HG03025 (cell line): ENCODE measurements at regions not wholly inside any gene's neighbourhood (a gene's known extent, or its start where the extent isn't known, plus 50 kb on each side); places are given as distances from the start of the nearest gene placed in this dataset.

Experiments used
- ATAC-seq: cut with Tn5 transposase; IDR thresholded peaks from one replicate; pipeline ENCODE4 v1.9.1; 2021; ENCODE audit warnings: mild to moderate bottlenecking, moderate library complexity; ENCODE audit not compliant: unreplicated experiment, low FRiP score

DNA sequence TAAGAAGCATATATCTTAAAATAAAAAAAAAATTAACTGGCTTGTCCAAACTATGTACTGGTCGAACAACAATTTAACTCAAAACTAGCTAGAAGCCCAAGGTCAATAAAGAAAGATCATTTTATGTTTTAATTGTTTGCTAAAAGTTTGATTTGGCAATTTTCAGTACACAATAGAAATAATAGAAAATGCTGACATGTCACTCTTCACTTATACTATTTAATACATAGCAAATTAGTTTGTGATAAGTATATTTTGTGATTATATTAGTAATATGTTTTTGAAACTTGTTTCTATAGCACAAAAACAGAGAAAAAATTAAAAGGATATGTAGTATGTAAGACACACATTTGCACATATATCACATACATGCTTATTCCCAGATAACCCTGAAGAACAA, 1938.6 kb upstream of the PIK3C3 start:
- ATAC-seq, result no peak

DNA sequence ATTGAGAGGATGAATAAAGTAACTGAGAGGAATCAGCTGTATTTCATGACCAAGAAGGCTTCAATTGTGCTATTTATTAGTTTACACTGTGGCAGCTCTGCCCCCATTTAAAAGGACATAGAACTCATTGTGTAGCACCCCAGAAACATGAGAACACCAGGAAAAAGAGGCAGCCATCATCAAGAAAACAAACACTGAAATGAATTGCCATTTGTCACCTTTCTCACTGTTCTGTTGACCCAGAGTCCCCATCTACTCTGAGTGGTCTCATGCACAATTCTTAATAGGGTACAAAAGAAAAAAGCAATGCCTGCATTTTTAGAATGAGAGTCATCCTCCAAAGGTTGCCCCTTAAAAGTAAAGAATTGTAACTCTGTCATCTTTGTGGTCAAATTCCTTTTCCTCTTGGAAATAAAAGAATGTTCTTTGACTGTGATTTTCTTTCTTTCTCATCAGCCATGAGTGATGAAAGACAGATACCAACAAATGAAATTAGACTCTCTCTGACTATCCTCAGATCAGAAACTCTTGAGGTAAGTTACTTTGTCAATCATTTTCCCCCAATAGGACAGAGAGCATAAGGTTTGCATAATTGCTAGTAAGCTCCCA, 1941.9 kb upstream of the PIK3C3 start:
- no peak for ATAC-seq

DNA sequence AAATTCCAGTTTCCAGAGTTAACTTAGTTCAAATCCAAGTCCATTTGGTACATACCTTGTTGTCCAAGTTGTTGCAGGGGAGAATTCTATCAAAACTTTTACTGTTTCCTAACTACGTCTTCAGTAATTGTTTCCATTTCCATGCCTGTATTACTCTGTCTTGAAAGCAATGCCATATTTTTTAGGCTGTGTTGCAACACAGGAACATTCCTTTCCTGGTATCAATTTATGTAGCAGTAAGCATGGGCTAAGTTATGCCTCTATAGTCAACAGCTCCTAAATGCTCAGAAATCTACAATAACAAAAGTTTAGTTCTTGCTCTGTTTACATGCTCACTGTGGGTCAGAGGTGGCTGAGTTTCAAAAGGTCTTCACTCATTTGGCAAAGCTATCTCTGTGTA, 1943.8 kb upstream of the PIK3C3 start:
- no peak for ATAC-seq

DNA sequence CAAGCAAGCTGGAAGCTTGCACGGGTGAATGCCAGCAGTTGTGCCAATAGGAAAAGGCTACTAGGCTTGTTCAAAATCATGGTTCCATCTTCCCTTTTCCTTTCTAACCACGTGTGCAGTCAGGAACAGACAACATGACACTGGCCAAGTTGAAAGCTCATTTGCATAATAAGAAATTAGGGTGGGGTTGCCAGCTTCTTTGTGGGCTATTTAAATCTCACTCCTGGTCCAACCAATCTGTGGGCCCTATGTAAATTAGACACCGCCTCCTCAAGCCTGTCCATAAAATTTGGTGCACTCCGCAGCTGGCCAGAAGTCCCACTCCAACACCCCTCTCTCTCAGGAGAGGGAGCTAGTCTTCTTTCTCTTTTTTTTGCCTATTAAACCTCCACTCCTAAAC, 1948.4 kb upstream of the PIK3C3 start:
- ATAC-seq, result no peak

DNA sequence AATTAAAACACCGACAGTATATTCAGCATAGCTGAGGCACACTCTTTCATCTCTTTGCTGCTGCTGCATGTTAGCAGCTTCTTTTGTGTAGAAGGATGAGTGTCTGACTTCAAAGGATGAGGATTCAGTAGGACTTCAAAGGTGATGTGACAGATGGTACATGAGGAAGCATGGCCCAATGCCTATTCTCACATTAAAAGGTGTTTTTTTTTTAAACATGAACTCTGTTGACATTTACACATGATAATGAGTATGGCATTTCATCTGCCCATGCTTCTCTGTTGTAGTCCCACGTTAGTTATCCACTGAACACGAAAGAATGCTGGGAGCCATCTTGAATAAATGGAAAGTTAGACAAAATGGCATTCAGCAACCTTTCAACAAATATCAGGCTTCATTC, 1950.8 kb upstream of the PIK3C3 start:
- no peak for ATAC-seq

DNA sequence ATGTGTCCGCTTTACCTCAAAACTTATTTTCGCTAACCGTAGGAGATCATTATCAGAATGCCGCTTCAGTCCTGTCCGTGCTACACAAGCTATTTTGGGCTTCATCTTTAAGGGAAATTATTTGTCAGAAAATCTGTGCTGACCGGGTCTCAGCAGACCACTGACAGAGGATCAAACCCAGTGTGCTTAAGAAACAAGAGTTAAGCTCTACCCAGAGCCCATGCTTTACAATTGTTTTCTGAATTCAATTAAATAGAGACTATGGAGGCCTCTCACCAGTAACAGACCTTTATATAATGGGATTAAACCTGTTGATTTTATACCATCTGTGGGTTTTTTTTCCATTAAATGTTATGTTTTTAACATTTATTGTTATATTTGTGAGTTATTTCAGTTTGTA, 1956.7 kb upstream of the PIK3C3 start:
- ATAC-seq, result no peak

DNA sequence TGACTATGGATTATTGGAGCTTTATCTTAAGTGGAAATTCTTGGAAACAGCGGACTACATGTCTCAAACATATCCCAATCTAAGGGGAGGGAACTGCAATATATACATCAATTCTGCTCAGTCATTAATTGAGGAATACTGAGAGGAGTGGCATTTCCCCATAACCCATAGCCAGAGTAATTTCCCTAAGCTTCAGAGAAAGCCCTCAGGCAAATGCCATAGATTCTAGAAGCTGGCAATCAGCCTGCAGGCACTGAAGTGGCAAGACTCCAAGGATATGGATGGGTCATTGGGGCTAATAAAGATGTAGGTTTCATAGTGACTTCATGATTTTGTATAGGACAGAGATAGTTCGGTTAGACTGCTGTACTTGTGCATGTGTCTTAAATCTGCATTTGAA, 1960.5 kb upstream of the PIK3C3 start:
- no peak for ATAC-seq

DNA sequence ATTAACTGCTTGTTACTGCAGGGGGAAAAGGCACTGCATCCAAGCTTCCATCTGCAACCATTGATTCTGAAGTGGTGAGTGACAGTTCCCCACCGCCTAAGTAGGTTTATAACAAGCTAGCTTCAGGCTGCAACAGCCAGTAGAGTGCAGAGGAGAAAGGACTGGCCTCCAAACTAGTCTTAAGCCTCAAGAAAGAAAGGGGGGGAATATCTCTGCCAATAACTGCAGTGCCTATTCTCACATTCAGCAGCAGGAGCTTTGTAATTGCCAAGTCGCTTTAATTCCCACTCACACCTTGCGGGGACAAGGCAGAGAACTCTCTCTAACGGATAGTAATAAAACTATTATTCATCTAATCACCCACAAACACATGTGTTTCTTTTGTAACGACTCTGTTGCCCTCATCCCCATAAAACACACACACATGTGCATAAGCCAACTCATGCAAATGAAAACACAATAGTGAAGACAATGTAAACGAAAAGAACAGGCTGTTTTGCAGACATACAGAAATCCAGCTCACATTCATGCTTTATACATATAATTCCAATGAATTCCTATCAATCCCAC, 1963.3 kb upstream of the PIK3C3 start:
- no peak for ATAC-seq

DNA sequence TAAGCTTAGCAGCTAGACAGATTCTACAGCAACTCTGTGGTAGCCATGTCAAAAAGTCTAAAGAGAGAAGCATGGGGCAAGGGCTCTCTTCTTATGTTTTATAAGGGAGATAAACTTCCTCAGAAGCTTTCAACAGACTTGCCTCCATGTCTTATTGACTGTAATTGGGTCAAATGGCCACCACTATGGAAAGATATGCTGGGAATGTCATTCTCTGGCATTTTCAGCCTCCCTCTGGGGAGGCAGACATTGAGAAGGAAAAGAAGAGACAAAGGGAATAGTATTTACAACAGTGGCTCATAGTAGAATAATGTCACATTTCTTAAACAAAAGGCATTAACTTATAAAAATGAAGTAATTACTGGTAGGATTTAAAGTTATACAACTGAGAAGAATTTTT, 1964.5 kb upstream of the PIK3C3 start:
- no peak for ATAC-seq

DNA sequence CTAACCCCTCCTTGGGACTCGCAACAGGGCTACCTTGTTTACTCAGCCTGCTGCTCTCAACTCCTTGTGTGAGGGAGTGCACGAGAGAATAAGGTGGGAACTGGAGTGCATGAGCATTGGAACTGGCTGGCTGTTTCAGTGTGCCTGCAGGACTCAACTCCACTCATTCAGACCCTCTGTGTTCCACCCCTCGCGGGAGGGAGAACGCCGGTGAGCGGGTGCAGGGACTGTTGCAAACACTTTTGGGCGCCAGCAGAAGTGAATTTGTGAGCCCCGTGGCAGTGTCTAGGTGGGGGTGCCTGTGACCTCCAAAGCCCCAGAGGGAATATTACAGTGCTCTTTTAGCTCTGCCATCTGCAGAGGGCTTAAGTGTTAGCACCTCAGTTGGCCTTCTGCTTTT, 1978.3 kb upstream of the PIK3C3 start:
- ATAC-seq, result no peak

DNA sequence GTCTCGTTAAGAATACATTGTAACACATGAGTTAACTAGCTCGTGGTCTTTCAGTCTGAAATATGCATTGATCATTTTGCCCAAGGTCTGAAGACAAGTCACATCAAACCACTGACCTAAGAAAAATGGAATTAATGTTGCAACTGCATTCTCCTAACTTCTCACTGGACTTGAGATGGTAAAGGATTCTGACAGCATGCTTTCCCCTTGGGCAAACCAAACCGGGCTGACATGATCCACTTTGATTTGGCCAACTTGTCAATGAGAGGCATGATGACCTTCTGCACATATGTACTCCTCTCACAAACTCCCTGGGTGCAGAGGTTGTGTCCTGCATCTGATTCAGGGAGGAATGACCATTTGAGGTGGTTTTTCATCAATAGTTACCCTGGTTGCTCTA, 1982.5 kb upstream of the PIK3C3 start:
- ATAC-seq, result no peak

DNA sequence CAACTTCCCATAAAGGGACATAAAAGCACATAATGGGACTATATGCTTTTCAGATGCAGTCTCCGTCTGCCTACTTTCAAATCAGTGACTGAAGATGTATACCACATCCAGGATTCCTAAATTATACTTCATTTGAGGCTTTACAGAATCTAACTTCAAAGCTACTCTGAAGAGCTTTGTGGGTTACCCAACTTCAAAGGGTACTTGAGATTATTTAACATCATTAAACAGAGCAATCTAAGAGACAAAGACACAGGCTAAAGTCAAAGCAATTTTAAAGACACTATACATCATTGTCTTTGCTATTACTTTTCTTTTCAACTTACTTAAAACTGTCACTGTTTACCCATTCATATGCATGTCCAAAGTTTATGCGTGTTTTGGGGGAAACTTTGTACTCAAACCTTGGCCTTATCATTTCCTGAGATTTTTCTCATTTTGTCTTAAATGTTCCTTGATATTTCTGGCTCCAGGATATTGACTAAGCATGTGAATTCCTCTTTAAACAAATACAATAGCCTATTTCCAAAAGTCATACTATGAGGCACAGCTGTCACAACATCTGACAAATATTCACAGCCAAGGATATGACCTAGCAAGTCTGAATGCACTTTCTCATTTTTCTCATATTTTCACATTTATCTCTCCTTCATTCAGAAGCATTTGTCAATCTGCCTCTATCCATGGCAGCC, 1985.1 kb upstream of the PIK3C3 start:
- no peak for ATAC-seq

DNA sequence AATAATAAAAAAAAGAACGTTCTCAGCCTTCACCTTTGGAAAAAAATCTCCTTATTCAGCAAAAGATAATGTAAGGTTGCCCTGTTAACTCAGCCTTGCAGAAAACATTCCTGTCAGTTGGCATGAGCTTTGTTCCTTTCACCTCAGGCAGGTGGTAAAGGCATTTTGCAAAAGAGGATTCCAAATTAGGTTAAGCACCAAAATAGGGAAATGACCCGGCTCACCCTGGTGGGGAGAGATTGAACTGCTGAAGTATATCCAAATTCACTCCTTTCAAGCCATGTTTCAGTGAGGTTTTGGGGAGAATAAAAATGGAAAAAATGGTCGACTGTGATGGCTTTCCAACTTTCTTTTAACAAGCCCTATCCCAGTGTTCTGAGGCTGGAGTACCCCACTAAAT, 1988.8 kb upstream of the PIK3C3 start:
- ATAC-seq, result no peak

DNA sequence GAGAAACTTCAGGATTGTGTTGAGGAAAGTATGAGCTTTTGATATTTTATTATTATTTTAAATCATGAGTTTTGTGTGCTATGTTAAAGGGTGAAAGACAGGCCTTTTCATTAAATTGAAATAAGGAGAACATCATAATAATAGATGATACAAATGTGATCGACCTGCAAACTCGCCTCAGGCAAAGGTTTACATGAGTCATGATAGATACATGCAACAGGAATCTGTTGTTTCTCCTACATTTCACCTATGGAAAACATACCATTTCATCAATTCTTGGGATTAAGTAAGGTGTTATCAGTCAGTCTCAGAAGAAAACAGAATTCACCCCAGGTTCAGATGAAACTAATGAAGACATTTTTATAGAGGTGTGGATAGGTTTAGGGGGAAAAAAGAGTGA, 1992.5 kb upstream of the PIK3C3 start:
- ATAC-seq, result no peak

DNA sequence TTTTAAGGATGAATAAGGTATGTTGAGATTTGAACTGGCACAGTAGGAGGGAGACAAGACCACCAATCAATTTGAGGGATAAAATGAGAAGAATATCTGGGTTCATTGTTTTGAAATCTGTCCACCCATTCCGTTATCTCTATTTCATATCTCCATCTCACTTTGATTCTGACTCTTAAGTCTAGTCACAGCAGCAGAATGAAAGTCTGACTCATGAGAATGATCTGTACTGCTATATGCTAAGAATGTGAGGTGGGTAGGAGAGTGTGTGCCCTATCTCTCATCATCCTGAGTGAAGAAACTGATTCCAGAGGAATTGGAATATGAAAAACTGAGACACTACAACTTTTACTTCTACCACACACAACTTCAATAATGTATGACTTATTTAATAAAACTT, 1994.5 kb upstream of the PIK3C3 start:
- no peak for ATAC-seq

DNA sequence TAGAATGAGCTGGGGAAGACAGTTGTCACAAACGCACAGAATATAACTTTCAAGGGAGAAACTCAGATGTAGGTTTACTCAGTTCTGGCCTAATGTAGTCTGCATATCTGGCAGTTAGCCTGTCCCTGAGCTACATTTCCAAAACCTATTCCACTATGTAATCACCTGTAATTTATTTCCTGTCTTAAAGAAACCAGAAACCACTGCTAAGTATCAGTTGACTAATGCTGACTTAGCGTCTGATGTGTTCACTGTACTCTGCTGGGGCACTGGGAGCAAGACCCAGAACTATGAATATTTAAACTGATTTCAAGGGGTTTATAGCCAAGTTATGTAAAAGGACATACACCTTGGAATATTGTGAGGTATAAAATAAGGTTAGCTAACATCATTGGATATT, 1995.2 kb upstream of the PIK3C3 start:
- no peak for ATAC-seq

DNA sequence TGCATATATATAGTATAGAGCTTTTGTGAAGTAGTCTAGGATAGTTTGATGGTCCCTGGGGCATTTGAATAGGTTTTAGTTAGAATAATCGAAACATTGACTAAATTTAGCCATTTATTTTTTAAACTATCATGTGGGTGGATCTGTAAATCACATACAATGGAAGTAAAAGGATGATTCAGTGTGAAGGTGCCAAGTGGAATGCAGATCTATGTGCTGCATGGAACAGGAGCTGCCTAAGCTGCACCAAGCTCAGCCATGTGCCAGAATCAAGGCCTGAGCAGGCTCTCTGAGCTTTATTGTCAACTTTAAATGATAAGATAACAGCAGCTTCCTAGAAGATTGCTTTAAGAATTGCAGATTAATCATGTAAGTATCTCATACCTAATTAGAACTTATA, 1996.2 kb upstream of the PIK3C3 start:
- ATAC-seq, result no peak

DNA sequence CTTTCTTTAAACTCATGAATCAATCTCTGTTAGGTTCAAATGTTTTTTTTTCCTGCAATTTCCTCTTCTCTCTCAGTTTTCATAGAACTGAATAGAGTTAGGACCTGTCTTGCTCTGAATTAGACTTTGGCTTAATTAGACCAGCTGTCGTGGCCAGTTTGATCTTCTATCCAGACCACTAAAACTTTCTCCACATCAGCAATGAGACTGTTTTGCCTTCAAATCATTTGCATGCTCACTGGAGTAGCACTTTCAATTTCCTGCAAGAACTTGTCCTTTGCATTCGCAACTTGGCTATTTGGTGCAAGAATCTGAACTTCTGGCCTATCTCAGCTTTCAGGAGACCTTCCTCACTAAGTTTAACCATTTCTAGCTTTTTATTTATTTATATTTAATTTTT, 2002.2 kb upstream of the PIK3C3 start:
- ATAC-seq, result no peak

DNA sequence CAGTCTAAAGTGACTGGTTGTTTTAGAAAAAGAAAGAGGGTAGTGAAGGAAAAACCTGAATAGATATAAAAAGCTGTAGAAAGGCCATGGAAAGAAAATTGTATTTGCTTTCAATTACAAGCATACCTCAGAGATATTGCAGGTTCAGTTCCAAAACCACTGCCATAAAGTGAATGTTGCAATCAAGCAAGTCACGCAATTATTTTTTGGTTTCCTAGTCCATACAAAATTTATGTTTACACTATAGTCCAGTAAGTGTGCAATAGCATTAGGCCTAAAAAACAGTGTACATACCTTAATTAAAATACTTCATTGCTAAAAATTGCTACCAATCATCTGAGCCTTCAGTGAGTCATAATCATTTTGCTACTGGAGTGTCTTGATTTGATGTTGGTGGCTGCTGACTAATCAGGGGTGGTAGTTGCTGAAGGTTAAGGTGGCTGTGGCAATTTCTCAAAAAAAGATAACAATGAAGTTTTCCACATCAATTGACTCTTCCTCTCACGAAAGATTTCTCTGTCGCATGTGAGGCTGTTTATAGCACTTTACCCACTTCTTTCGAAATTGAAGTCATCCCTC, 2003.8 kb upstream of the PIK3C3 start:
- ATAC-seq, result no peak

DNA sequence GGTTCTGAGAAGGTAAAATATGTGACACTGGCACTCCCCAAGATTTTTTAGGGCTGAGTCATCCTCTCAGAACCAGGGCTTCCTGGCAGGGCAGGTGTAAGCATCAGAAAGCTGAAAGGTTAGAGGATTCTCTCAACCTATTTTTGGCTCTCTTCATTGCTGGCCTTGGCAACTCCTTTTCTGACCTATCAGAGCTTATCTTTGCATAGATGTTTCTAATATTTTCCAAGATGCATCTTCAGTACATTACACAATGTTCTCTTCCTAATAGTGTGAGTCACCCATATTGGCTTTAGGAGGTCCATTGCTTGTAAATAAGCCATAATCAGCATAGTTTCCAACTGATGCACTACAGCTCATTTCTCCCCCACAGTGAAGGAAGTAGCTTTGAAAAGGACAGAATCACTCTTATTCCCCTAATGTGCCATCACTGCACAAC, 2008.4 kb upstream of the PIK3C3 start:
- ATAC-seq, result no peak

DNA sequence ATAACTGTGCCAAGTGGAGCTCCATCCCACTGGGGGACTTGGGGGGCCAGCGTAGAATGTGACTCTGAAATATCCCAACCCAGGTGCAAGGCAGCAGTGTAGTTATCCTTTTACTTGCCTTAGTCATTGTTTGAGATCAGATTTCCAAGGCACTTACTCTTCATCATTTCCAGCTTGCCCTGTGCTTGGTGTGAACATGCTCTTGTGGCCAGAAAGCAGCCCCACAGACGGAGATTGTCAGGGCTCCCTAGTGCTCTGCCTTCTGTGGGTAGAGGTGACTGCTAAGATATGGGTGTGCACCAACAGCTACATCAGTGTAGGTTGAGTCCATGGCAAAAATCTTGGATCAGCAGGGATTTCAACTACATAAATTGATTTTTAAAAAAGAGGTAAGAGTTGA, 2010.0 kb upstream of the PIK3C3 start:
- no peak for ATAC-seq

DNA sequence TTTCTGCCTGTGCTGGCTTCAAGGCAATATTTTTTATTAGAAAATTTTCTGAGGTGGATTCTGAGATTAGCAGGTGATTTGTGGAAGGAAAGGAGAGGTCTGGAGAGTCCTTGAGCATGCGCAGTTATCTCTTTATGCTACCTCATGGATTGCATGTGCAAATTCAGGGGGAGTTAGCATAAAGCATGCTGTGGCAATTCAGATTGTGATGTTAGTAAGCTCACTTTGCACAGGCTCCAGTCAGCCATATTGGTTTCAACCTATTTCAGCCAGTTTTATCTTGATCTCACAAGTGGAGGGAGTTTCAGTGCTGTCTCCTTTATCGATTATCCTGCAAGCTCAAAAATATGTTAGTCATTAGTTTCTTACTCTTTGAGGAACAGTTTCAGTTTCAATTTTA, 2012.3 kb upstream of the PIK3C3 start:
- ATAC-seq, result no peak
